K562 (cell line): ENCODE measurements at regions not wholly inside any gene's neighbourhood (a gene's known extent, or its start where the extent isn't known, plus 50 kb on each side); places are given as distances from the start of the nearest gene placed in this dataset.

Experiments used
- ATAC-seq: fragments of 200-7000 bp; cut with Tn5 transposase; 3 replicates; pipeline ENCODE4 v1.9.1; 2020; ENCODE audit warnings: moderate library complexity
- BruUV-seq: library from RNA; stranded (reverse); fragments of 400-500 nt; replicated peaks from 2 replicates; lab custom pipeline; 2021; lab: Mats Ljungman, UMichigan
- CTCF ChIA-PET: fragments of 300-600 bp; formaldehyde crosslinking; extraction: SDS; loops from one replicate; lab custom pipeline; 2021; ENCODE audit warnings: low intra/inter-chr PET ratio; lab: Yijun Ruan, JAX
- POLR2A ChIA-PET: fragments of 300-600, 350-650 bp; sonication (Branson Sonifier 250); formaldehyde crosslinking; extraction: SDS; loops from one replicate; lab custom pipeline; 2021; ENCODE audit warnings: antibody characterized with exemption, inconsistent platforms; lab: Yijun Ruan, JAX
- DNase-seq, 4 experiments: peaks; one replicate each; pipeline versions ENCODE4 v3.0.0 to v3.0.0-alpha.2; 2011 to 2018; ENCODE audit warnings: low spot score in 3 of 4, mixed read lengths in 3 of 4; ENCODE audit errors: extremely low read depth in 1 of 4
- FAIRE-seq: peaks from 2 replicates; lab custom pipeline; 2011; peaks lifted over from hg19 to GRCh38; lab: Jason Lieb, UNC
- H2AFZ ChIP-seq: 2 replicates; pipeline ENCODE4 v1.6.0; 2011; ENCODE audit warnings: low read depth, low read length, control low read depth, inconsistent platforms
- H3K27ac ChIP-seq: fragments of 200-600 bp; 3 replicates; pipeline ENCODE4 v1.8.0; 2011; ENCODE audit warnings: low read depth, mild to moderate bottlenecking, control low read depth, inconsistent platforms, low read length, moderate library complexity, mixed read lengths; ENCODE audit errors: extremely low read depth
- H3K27me3 ChIP-seq, 2 experiments: fragments of 300-600 bp in 1 of 2; 2 replicates in 1 of 2; 3 replicates in 1 of 2; pipeline versions ENCODE4 v1.6.0 to v1.8.0; 2011; ENCODE audit warnings: inconsistent platforms in 2 of 2, low read length in 2 of 2, mild to moderate bottlenecking in 1 of 2, mixed read lengths in 1 of 2, moderate library complexity in 1 of 2; ENCODE audit not compliant: control insufficient read depth in 2 of 2, insufficient read depth in 2 of 2
- H3K36me3 ChIP-seq: fragments of 300-600 bp; 3 replicates; pipeline ENCODE4 v1.8.0; 2011; ENCODE audit warnings: mild to moderate bottlenecking, low read length, inconsistent platforms; ENCODE audit not compliant: control insufficient read depth, insufficient read depth
- H3K4me1 ChIP-seq, 2 experiments: fragments of 200-600 bp in 1 of 2; replicated peaks in 1 of 2; 2 replicates in 1 of 2; 3 replicates in 1 of 2; pipeline versions ENCODE4 v1.5.1 to v1.8.0; 2011; ENCODE audit warnings: inconsistent platforms in 2 of 2, low read length in 2 of 2, mild to moderate bottlenecking in 1 of 2, mixed read lengths in 1 of 2, moderate library complexity in 1 of 2; ENCODE audit not compliant: control insufficient read depth in 2 of 2, insufficient read depth in 2 of 2
- H3K4me2 ChIP-seq: 2 replicates; pipeline ENCODE4 v1.6.1; 2011; ENCODE audit warnings: low read length, control low read depth, inconsistent platforms, mixed read lengths; ENCODE audit not compliant: insufficient read depth
- H3K4me3 ChIP-seq: fragments of 200-600 bp; sonication (generic), shearing (Covaris generic); 2 replicates; pipeline ENCODE4 v1.5.1; 2016; ENCODE audit warnings: control low read depth, inconsistent platforms
- H3K79me2 ChIP-seq: fragments of 200-600 bp; 3 replicates; pipeline ENCODE4 v1.8.0; 2011; ENCODE audit warnings: low read length, inconsistent platforms; ENCODE audit not compliant: control insufficient read depth, insufficient read depth
- H3K9ac ChIP-seq, 2 experiments: 2 replicates each; pipeline versions ENCODE4 v1.6.0 to v1.6.1; 2011; ENCODE audit warnings: low read depth in 2 of 2, low read length in 2 of 2, control low read depth in 1 of 2, inconsistent platforms in 1 of 2, mild to moderate bottlenecking in 1 of 2, mixed read lengths in 1 of 2; ENCODE audit not compliant: insufficient read depth in 1 of 2
- H3K9me1 ChIP-seq: one replicate; pipeline ENCODE4 v1.6.0; 2011; ENCODE audit warnings: inconsistent platforms, mild to moderate bottlenecking, low read length, moderate library complexity; ENCODE audit not compliant: control insufficient read depth, insufficient read depth
- H3K9me3 ChIP-seq: replicated peaks from 2 replicates; pipeline ENCODE4 v1.5.1; 2011; ENCODE audit warnings: low read depth, low read length, inconsistent platforms; ENCODE audit not compliant: control insufficient read depth, insufficient read depth
- H4K20me1 ChIP-seq: replicated peaks from 2 replicates; pipeline ENCODE4 v1.6.1; 2011; ENCODE audit warnings: low read length, inconsistent platforms, mixed read lengths; ENCODE audit not compliant: control insufficient read depth, insufficient read depth
- ATF3 ChIP-seq, 2 experiments: fragments of 450-650 bp in 1 of 2; sonication (generic) in 1 of 2; formaldehyde crosslinking in 1 of 2; IDR thresholded peaks in 1 of 2; conservative IDR thresholded peaks in 1 of 2; 2 replicates each; pipeline versions ENCODE4 v1.6.1 to v1.8.1; 2016 to 2023; ENCODE audit warnings: mild to moderate bottlenecking in 2 of 2, moderate library complexity in 2 of 2, inconsistent platforms in 1 of 2, missing genetic modification reagents in 1 of 2
- NFE2L1 ChIP-seq: fragments of 450-650 bp; IDR thresholded peaks from 2 replicates; pipeline ENCODE4 v1.6.1; 2016; ENCODE audit warnings: missing genetic modification characterization, low read depth, mild to moderate bottlenecking, missing compliant biosample characterization, moderate library complexity, borderline replicate concordance
- SNRNP70 ChIP-seq: fragments of 200-400 bp; formaldehyde crosslinking; optimal IDR thresholded peaks from 2 replicates; pipeline ENCODE3; 2017; ENCODE audit warnings: low read depth, low read length
- ZNF347 ChIP-seq: fragments of 450-650 bp; formaldehyde crosslinking; IDR thresholded peaks from 2 replicates; pipeline ENCODE4 v1.4.0; 2020; ENCODE audit warnings: low read depth, mild to moderate bottlenecking, moderate library complexity
- ZNF830 ChIP-seq: fragments of 250-450 bp; sonication (Bioruptor Pico); IDR thresholded peaks from 2 replicates; pipeline ENCODE4 v1.5.0; 2021; ENCODE audit warnings: mild to moderate bottlenecking
- WGBS: fragments of 100-300 bp; shearing (Covaris generic); methylation state at CpG from one replicate; pipeline ENCODE4 v1.1.6; 2016; ENCODE audit warnings: low coverage, mixed read lengths; ENCODE audit not compliant: insufficient coverage; ENCODE audit errors: missing lambda C conversion rate; 5-methylcytosine and 5-hydroxymethylcytosine counted together
- in situ Hi-C: fragments of 300-500 bp; cut with MboI; formaldehyde crosslinking; loops from 4 replicates; pipeline ENCODE4 v1.15.0; 2018; ENCODE audit warnings: inconsistent platforms, mixed read lengths
- intact Hi-C: fragments of 100-400 bp; cut with micrococcal nuclease; formaldehyde crosslinking; loops from 2 replicates; pipeline ENCODE4 v1.14.2; 2022

GRCh38 chr18:40939656-40940515 lies 1015.1 kb upstream of the PIK3C3 start:
- ChIA-PET CTCF (no interaction called here), POLR2A (no interaction called here)
- BruUV-seq = no TSS peak
- H3K27me3 ChIP-seq = no peaks in the 10 kb centered on the region
- no peak overlapping the region for H3K27ac ChIP-seq
- intact Hi-C loops = no loop called here
- ATAC-seq = no peak
- no peak overlapping the region for H2AFZ ChIP-seq
- DNase-seq = no peak
- H3K9me3 ChIP-seq = no peaks in the 10 kb centered on the region
- WGBS = under 1% methylated on average over 31 of the region's 31 CpGs
- no peak overlapping the region for H3K4me3 ChIP-seq
- H3K79me2 ChIP-seq = no peaks in the 10 kb centered on the region
- TF ChIP-seq ZNF347 (CRISPR knock-in tag) (no peak), ATF3 (IDR thresholded peaks at IDR 0.05) (no peak), ATF3 (CRISPR knock-in tag; conservative IDR thresholded peaks at IDR 0.05) (no peak), SNRNP70 (no peak), NFE2L1 (tag) (no peak), ZNF830 (no peak)
- no peak for FAIRE-seq
- in situ Hi-C loops = no loop called here
- H3K9ac ChIP-seq = no peak overlapping the region
- no peak overlapping the region for H3K4me2 ChIP-seq
- H3K4me1 ChIP-seq = no peaks in the 10 kb centered on the region
- no peaks in the 10 kb centered on the region for H4K20me1 ChIP-seq
- no peaks in the 10 kb centered on the region for H3K9me1 ChIP-seq
- no peaks in the 10 kb centered on the region for H3K36me3 ChIP-seq
